ENCODE measurements at regions not wholly inside any gene's neighbourhood (a gene's known extent, or its start where the extent isn't known, plus 50 kb on each side); places are given as distances from the start of the nearest gene placed in this dataset.

DNA sequence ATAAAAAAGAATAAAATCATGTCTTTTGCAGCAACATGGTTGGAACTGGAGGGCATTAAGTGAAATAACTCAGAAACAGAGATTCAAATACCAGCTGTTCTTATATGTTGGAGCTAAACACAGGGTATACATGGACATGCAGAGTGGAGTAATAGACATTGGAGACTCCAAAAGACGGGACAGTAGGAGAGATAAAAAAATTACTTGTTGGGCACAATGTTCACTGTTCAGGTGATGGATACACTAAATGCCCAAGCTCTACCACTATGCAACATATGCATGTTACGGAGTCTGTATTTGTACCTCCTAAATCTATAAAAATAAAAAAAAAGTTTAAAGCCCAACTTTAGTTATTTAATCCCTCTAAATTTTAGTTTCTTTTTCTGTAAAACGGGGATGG lies 184.6 kb upstream of the TPK1 start (continued):
- no peak for TF ChIP-seq FOSL1 (IDR thresholded peaks at IDR 0.05; ENCODE audit: insufficient read depth, low read depth, low read length)
- TF ChIP-seq CBX5 (IDR thresholded peaks at IDR 0.05; ENCODE audit: low read depth, low read length): no peak
- no peak for TF ChIP-seq GTF2F1 (IDR thresholded peaks at IDR 0.05; ENCODE audit: borderline replicate concordance, low read depth, low read length)
